Activated CD8-positive, alpha-beta memory T cell treated with anti-CD3 and anti-CD28 coated beads, Interleukin-2, amount 50 U/mL, for 24 hours (primary cell): ENCODE measurements at regions not wholly inside any gene's neighbourhood (a gene's known extent, or its start where the extent isn't known, plus 50 kb on each side); places are given as distances from the start of the nearest gene placed in this dataset.
"Not testable (repeated sequence)": the region's sequence is repeated elsewhere in the genome, so short reads cannot be mapped to it uniquely, and the experiment has no call there.

Experiments used
- DNase-seq: peaks from one replicate; pipeline ENCODE4 v3.0.0-alpha.2; 2020; ENCODE audit errors: extremely low read depth

DNA sequence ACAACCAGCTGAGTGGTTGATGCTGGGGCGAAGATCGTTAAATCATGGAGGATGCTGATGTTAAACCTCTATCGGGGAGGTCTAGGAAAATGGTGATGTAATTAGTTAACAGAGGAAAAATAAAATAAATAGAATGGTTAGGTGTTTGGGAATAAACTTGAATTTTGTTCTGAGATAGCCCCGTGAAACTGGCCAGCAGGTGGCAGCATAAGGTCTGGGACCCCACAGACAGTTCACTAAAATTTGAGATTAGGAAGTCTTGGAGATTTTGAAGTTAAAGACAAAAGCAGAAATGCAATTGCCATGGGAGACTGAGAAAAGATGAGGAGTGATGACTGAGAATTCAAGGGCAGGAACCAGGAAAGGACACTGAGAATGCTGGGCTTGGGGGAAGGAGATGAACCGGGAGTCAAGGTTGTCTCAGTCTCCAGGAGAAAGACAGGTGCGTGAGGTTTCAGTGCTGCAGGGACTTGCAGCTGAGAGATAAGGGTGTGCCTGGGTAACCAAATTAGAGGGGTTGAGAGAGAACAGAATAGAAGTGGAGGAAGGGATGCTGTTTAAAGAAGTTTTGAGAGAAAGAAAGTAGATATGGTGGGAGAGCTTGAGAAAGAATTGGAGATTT lies 248.0 kb downstream of the ZNF92 start:
- DNase-seq, result peak; percentile 0

DNA sequence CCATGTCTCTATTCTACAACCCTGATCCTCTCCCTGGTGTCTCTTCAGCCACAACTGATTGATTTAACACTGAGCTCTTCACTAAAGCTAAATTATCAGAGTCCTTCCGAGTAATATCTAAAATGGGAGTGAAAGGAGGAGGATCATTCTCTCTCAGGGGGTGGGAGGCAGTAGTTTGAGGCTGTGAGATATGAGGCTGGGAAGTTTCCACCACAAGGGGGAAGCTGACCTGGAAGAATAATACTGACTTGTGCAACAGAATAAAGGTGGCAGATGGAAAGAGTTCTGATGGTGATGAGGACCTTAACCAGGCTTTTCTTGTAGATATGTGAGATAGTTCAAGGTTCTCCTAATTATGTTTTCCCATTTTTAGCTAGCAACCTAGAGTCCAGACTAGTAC lies 241.6 kb upstream of the VKORC1L1 start:
- not testable (repeated sequence) for DNase-seq

DNA sequence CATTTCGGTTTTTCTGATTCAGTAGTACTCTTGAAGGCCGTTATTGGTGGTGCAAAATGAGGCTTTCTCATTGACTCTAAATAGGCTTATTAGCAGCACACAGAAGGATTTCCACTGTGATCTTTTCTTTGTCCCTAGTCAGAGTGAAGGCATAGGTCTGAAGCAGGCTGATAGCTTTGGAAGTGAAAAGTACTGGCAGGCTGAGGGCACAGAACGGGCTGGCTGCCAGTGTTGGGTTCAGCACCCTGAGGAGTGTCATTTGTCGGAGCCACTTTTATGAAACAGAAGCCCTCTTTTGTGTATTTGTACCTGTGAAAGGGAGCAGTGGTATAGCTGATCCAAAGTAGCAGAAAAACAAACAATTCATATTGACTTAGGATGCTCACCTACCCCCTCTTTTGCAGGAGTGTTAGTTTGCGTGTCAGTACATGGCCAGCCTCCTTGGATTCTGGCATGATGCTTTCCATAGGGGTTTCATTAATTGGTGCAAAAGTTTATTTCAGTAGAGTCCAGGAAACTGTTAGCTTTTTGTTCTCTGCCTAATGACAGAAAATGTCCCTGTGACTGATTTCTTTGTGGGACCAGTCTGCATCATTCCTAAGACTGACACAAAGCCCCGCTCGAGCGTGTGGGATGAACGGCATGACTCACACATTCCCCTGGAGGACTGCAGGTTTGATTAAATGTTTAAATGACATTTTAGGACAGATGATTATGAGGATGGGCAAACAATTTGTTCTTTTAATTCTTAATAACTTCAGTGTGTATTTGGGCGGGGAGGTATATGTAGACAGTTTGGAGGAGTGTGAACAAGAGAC lies 239.1 kb upstream of the VKORC1L1 start:
- DNase-seq, result not testable (repeated sequence)

DNA sequence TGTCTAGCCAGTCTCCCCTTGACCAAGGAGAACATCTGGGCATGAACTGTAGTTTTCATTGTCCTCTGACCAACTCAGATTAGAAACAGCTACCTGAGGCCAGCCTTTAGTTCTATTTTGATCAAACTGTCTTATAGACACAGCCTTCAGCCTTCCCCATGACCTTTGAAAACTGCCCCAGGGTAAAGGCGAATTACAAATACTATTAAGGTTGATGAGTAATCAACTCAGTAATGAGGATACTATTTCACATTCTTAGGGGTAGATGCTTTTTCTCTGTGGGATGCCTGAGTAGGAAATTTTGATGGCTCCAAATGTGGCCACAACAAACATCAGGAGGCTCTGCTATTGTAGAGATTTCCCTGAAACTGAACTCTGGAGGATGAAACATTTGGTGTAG lies 234.0 kb upstream of the VKORC1L1 start:
- not testable (repeated sequence) for DNase-seq

DNA sequence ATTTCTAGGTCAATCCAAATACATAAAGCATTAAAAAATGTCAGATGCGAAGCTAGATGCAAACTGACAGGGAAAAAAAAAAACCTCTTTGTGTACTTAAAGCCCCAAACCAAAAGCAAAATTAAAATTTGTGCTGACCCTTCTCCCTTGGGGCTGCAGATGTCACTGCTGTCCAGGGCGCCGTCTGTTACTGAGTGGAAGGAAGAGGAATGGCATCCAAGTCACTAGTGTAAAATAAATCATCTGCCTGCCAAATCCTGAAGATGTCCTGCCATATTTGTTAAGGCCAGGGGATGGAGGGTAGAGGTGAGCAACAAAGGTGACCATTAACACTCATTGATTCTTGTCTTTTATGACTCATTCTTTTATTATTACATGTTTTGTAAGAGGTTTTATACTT lies 233.2 kb upstream of the VKORC1L1 start:
- DNase-seq, result not testable (repeated sequence)

DNA sequence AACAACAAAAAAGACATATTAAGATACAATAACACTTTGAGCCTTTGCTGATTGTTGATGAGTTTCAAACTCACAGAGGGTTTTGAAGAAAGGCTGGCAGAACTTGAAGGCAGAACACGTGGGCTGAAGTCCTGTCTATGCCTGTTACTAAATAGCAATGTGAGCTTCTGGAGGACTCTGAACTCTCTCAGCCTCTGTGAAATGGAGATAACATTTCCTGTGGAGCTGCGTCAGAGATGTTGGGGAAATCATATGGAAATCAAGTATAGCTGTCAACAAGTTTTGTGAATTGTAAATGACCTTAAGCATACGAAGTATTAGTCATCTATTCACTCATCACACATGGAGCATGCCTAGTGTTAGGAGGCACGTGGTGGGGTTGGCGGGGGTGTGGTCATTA lies 229.4 kb upstream of the VKORC1L1 start:
- not testable (repeated sequence) for DNase-seq

DNA sequence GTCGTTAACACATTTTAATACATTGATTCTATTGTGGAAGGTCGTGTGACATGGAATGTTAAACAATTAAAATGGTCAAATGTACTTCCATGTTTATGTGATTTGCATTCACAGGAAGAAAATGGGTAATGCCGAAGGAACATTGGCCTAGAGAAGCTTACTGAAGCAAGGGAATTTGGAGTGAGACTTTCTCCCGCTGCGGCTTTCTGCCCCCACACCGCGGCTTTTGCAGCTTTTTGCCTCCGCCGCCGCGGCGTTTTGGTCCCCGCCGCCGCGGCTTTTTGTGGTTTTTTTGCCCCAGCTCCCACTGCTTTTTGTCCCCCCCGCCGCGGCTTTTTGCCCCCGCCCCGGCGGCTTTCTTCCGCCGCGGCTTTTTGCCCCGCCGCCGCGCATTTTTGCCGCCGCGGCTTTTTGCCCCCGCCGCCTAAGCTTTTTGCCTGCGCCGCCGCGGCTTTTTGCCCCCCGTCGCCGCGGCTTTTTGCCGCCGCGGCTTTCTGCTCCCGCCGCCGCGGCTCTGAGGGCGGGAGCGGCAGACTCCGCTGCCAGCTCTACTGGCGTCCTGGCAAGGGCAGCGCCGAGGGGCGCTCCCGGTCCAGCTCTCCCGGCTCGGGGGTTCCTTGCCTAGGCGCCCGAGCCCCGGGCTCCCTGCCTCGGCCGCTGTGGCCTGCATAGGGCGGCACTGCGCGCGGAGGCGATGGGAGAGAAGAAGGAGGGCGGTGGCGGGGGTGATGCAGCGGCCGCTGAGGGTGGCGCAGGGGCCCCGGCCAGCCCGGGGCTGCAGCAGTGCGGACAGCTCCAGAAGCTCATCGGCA lies 225.5 kb upstream of the VKORC1L1 start:
- DNase-seq, result not testable (repeated sequence)

DNA sequence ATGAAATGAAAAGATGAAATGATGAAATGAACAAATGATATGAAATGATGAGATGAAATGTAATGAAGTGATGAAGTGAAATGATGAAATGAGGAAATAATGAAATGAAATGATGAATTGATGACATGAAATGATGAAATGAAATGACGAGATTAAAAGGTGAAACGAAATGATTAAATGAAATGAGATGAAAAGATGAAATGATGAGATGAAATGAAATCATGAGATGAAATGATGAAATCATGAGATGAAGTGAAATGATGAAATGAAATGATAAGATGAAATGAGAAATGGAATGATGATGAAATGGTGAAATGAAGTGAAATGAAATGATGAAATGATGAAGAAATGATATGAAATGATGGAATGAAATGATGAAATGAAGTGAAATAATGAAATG lies 221.7 kb upstream of the VKORC1L1 start:
- not testable (repeated sequence) for DNase-seq

DNA sequence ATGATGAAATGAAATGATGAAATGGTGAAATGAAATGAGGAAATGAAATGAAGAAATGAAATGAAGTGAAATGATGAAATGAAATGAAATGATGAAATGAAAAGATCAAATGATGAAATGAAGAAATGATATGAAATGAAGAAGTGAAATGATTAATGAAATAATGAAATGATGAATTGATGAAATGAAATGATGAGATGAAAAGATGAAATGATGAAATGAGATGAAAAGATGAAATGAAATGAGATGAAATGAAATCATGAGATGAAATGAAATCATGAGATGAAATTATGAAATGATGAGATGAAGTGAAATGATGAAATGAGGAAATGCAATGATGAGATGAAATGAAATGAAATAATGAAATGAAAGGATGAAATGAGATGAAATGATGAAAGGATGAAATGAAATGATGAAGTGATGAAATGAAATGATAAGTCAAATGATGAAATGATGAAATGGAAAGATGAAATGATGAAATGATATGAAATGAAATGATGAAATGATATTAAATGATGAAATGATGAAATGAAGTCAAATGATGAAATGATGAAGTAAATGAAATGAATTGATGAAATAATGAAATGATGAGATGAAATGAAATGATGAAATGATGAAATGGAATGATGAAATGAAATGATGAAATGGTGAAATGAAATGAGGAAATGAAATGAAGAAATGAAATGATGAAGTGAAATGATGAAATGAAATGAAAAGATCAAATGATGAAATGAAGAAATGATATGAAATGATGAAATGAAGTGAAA lies 220.9 kb upstream of the VKORC1L1 start:
- DNase-seq, result not testable (repeated sequence)

DNA sequence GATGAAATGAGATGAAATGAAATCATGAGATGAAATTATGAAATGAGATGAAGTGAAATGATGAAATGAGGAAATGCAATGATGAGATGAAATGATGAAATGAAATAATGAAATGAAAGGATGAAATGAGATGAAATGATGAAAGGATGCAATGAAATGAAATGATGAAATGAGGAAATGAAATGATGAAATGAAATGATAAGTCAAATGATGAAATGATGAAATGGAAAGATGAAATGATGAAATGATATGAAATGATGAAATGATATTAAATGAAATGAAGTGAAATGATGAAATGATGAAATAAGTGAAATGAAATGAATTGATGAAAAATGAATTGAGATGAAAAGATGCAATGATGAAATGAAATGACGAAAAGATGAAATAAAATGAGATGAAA lies 220.2 kb upstream of the VKORC1L1 start:
- not testable (repeated sequence) for DNase-seq

DNA sequence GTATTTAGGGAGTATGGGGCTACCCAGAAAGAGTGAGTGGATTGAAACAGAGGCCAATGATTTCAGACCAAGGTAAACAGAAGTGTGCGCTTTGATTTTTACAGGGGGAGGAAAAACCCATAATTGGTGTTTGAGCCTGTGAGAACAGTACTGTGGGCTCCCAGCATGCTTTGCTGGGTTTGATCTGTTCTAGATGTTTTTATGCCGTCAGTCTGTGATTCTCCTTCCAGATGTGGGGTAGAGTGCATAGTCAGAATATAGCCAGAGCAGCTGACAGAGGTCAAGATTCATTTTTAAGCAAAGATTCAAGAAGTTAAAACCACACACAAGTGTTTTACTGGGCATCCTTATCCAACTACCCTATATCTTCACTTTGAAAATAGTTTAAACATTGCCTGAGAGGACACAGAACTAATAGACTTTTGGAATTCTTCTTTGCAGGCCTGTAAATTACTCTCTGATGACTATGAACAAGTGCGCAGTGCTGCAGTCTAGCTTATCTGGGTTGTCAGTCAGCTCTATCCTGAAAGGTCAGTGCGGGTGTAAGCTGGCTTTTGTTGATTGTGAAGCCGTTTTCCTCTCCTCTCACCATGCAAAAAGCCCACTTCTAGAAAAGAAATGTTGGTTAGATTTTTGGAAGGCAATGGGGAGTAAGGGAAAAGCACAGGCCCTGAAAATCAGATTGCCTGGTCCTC lies 216.2 kb upstream of the VKORC1L1 start:
- not testable (repeated sequence) for DNase-seq

DNA sequence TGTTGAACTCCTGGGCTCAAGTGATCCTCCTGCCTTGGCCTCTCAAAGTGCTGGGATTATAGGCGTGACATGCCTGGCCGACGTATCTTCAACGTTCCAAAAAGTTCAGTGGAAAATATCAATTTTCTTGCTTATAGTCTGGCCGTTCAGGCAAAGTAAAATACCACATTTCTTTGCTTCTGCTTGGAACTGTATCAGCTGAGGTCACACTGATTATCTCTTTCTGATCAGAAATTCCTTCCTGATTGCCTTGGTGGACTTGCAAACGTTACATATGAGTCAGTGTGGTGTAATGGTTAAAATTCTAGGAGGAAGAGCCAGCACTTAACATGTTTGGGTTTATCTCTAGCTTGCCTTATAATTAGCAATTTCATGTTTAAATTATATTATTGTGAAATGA lies 189.5 kb upstream of the VKORC1L1 start:
- DNase-seq, result not testable (repeated sequence)

DNA sequence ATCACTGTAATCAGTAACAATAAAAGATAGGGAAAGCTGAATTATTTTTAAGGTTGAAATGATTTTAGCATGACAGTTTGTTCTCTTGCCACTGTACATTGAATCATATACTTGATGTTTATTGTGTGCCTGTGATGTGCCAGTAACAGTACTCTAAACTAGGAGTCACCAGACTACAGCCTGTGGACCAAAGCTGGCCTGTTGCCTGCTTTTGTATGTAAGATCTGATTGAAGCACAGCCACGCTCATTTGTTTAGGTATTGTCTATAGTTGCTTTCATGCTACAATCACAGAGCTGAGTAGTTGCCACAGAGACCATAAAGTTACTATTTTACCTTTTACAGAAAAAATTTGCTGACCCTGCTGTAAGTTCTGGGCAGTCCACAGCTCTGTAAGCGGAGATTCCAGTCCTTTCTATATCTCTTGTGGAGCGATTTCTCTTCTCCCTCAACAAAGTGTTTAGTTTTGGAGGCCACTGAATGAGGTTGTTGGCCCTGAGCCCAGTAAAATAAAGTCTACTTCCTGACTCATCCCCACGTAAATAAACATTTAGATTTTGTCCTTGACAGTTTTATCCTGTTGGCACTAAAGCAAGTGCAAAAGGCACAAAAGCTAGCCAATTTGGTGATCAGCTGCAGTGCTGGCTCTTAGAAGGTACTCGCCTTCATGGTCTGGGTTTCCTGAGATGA lies 173.7 kb upstream of the VKORC1L1 start:
- not testable (repeated sequence) for DNase-seq

DNA sequence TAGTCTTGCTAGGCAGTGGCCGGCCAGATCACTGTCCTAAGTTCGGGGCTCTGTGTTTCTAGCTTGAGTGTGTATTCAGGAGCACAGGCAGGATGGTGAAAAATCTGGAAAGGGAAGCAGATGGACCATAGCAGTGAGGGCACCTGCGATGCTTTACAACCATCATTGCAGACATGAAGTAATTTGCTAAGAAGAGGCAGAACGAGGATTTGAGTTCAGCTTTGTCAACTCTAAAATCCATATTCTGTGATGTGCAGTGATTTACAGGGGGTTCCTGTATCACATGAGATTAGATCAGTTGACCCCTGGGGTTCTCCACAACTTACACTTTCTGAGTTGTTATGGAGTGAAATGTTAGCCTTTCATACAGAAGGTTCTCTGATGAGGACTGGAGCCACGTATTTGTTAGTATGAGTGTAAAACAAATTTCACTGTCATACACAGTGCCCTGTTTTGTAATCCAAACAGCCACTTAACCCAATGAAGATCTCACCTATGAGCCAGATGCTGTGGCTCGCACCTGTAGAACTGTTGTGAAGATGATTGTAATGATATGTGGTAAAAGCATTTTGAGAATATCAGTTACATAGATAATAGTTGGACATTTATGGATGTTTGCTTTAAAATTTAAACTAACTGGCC lies 173.0 kb upstream of the VKORC1L1 start:
- not testable (repeated sequence) for DNase-seq

DNA sequence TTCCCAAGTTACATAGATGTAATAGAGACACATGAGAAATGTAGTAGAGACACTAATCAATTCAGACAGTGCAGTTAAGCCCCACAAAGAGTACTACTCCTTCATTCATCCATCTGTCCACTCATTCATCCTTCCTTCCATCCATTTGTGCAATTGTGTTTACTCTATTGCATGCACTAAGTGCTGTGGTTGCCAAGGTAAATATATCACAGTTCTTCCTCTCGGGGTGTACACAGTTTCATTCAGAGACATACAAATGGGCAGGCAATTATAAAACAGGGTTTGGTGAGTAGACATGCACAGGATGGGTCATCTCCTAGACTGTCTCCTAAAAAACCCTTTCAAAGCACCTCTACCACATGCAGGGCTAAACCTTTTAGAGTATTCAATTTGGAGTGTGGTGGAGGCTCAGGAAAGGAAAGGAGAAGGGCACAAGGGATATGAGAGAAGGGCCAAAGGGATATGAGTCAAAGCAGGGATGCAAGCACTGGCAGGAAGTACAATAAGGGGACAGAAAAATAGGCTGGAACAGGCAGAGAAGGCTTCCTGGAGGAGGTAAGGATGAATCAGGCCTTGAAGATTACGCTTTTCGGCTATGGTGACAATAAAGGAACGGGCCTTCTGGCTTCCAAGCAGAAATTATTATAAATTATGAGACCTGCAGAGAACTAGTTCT lies 153.6 kb upstream of the VKORC1L1 start:
- DNase-seq, result not testable (repeated sequence)

DNA sequence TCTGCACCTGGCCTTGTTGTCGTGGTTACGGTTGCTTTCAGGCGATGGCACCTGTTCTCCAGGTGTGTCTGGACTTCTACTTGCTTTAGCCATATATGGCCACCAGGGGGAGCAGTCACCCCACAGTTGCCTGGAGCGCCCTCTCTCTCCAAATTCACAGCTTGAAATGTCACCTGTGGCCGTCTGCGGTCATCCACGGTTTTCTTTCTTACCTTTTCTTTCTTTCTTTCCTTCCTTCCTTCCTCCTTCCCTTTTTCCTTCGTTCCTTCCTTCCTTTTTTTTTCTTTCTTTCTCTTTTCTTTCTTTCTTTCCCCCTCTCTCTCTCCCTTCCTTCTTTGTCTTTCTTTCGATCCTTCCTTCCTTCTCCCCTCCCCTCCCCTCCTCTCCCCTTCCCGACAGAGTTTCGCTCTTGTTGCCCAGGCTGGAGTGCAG lies 150.5 kb upstream of the VKORC1L1 start:
- peak; percentile 12 for DNase-seq

DNA sequence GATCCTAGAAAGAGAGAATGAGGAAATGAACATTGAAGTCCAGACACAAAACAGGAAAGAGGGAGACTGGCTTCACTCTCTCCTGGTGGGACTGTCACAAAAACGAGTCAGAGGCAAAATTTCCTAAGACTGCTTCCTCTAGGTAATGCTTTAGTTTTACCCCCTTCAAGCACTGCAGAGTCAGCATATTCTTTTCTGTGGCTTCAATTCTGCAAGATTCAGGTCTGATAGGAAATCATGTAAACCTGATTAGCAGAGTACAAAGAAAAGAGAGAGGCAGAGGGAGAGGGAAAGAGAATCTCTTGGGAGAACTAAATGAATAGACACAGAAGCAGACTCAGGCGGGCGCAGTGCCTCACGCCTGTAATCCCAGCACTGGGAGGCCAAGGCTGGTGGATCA lies 145.7 kb upstream of the VKORC1L1 start:
- not testable (repeated sequence) for DNase-seq

DNA sequence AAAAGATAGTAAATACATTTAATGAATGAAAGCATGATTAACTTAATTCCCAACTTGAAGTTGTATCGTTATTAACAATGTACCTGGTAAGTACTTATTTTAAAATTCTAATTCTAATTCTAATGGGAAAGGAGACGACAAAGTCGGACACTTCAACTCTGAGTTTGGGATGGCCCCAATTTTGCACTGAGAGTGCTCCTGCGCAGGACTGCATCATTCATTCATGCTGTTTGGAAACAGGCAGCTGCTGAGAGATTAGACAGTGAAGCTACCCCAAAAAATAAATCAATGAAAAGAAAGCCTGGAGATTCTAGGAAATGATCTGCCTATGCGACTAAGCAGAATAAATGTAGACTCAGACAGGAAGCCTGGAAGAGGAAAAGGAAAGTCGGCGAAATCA lies 141.7 kb upstream of the VKORC1L1 start:
- no peak for DNase-seq

DNA sequence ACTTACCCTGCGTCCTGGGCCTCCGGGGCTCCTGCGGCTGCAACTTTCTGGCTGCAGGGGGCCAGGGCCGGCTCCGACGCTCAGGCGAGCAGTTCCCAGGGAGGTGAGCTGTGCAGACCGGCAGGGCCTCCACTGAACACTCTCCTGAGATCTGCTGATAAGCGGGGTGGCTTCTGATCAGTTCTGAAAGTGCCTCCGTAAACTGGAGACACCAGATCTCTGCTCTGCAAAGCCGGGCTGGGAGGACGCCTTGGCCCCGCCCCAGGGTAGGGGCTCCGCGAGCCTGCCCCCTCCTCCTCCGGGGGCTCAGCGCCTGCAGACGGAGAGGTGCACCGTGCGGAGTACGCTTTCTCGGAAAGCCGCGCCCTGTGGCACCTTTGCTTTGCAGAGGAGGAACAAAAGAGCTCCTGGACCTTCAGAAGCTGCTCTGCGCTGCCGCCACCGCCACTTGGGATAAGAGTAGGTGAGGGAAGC lies 141.3 kb upstream of the VKORC1L1 start:
- no peak for DNase-seq
